Activated CD4-positive, alpha-beta T cell treated with anti-CD3 and anti-CD28 coated beads for 24 hours (primary cell): ENCODE measurements at regions not wholly inside any gene's neighbourhood (a gene's known extent, or its start where the extent isn't known, plus 50 kb on each side); places are given as distances from the start of the nearest gene placed in this dataset.

Experiments
- DNase-seq, 2 donors: peaks; one replicate each; pipeline ENCODE4 v3.0.0-alpha.2; 2020; ENCODE audit warnings: low read depth in 2 of 2

GRCh38 chr4:163966612-163967011 is 472.1 kb downstream of the TMA16 start:
- DNase-seq: no peak

GRCh38 chr4:163967263-163967662 is 472.8 kb downstream of the TMA16 start:
- DNase-seq: no peak

DNA sequence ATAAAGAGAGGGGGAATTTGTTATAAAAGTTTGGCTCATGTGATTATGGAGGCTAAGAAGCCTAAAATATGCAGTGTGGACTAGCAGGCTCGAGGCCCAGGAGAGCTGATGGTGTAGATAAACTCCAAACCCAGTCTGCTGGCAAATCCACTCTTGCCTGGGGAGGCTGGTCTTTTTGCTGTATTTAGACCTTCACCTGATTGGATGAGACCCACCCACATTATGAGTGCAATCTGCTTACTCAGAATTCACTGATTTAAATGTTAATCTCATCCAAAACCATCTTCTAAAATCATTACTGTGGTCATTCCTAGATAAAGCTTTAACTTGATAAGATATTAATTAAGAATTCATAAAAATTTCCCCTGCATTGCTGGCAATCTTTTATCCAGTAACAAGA is 473.2 kb downstream of the TMA16 start:
- DNase-seq: no peak

DNA sequence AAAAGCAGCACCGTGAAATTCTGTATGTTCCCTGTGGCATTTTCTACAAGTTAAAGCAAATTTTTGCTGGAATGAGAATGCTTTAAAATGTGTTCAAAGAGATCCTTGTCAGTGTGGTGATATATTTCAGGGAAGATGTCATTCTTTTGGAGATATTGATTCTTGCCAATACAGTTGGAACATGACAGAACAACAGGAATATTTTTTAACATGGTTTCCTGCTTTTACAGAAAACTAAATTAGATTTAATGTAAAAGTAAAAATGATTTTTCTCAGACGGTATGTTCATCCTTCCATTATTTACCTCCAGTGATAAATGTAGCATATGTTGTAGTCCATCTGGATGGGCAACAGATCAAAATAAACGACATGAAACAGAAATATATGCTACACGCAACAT is 474.8 kb downstream of the TMA16 start:
- DNase-seq: no peak

DNA sequence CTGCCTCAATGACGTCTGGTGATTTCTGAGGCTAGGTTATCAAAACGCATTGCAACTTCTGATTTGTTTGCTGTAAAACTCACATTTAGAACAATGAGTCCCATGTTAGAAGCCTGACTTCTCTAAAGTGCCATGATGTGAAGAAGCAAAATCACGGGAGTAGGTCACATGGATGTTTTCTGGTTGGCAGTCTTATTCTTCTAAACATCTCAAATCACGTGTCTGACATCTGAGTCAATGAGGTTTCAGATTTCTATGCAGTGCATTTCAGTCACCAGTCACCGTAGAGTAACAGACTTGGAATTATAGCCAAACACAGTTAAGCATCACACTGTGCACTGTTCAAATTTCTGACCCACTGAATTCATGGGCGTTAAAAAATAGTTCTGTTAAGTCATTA is 482.1 kb downstream of the TMA16 start:
- DNase-seq: no peak

DNA sequence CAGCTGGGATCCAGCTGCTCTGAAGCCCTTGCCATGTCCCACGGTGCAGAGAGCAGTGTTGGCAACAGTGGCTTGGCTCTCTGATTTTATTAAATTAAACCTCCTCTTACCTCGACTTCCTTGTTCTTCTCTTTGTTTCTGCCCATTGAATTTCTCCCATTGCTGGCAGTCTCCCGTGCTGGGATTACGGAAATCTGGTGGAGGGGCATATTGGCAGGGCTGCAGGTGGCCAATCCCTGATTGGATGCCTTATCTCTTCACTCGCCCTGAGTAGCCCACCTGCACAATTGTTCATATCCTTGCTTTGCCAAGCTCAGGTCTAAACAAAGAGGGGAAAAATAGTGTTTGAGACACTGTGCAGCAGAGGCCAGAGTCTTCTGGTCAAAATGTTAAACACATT is 493.9 kb downstream of the TMA16 start:
- DNase-seq: no peak

GRCh38 chr4:163988865-163989264 is 494.4 kb downstream of the TMA16 start:
- DNase-seq: no peak

DNA sequence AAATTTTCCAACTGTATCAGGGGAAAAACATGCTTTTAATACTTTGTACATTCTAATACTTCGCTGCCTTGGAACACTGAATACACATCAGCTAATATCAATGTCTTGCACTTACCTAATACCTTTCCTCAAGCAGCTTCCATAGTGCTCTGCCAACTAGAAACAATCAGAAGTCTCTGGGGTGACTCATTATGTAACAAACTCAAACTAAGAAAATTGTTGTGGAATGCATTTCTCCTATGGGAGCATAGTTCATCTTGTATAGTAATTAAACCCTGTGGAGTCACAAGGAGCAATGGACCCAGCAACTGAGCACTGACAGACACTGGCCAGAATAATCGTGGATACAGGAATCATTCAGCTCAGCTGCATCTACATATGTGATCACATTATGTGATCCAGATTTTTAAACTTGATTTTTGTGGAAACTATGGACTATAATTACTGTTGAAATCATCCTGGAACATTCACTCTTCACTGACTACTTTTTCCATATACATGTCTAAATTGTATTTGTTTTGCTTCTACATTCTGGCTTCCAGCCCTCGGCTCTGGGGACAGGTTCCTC is 496.9 kb downstream of the TMA16 start:
- no peak for DNase-seq

DNA sequence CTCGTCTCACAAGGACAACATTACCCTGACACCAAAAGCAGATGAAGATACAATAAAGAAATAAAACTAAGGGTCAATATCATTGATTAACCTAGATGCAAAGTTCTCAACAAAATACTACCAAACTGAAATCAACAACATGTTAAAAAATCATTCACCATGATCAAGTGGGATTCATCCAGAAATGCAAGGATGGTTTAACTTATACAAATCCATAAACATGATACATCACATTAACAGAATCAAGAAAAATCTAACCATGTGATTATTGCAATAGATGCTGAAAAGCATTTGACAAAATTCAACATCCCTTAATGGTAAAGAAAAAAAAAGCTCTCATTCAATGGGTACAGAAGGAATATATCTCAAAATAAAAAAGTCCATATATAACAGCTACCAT is 514.9 kb downstream of the TMA16 start:
- DNase-seq: no peak

- no peak for DNase-seq
Observed at GRCh38 chr4:164011791-164012190, 517.3 kb downstream of the TMA16 start.

DNA sequence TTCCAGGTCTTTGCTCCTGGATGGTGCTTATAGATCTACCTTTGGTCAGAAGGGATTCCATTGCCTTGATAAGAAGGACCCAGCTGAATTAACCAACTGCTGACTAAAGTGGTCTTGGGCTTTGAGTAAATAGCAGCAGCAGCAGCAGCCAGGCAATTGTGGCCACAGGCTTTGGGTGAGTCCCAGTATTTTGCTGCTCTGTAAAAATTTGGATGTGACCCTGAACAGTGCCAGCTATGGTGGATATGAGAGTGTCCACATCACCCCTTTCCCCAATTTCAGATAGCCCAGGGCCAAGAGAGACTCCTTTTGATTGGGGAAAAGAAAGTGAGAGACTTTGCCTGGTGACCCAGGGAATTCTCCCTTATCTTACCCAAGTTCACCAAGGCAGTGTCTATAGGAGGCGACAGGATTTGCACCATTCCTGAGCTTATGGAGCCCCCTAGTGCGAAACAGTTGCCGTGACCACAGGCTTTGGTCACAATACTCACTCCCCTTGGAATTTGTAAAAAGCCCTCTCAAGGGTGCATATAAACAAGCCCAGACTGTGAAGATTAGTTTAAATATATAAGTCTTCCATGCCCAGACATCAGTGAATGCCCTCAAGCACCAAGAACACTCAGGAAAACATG is 518.0 kb downstream of the TMA16 start:
- DNase-seq: no peak

DNA sequence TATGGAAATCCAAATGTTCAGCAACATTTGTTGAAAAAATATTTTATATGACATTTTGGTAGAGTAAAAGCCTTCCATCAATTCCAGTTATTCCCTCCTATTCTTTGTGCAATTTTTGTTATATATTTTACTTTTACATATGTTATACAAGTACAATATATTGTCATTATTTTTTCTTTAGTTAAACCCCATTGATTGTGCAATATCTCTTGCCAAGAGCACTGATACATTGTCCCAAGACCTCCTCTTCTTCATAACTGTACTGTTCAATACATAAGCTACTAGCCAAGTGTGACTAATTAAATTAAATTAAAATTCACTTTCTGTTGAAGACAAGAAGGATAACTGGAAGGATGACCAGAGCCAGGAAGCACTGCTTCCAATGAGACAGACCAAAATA is 527.5 kb downstream of the TMA16 start:
- no peak for DNase-seq

- DNase-seq: no peak
Observed at GRCh38 chr4:164023214-164023613, 528.7 kb downstream of the TMA16 start.

GRCh38 chr4:164027805-164028204 is 533.3 kb downstream of the TMA16 start:
- no peak for DNase-seq

DNA sequence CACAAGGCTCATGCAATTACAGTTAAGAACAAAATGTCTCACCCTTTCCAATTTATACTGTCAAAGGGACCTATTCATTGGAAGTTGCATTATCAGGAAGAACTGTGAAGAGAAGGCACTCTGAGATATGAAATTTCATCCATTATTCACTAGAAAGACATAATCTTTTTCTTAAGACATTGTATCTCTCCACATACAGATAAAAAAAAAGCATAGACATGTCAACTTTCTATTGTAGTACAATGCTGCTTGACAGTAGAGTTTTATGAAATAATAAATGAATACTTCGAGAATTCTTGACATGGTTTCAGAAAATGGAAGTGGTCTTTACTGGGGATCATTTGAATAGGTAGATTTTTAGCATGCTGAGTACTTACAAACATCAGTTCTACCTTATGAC is 545.0 kb downstream of the TMA16 start:
- DNase-seq: no peak

DNA sequence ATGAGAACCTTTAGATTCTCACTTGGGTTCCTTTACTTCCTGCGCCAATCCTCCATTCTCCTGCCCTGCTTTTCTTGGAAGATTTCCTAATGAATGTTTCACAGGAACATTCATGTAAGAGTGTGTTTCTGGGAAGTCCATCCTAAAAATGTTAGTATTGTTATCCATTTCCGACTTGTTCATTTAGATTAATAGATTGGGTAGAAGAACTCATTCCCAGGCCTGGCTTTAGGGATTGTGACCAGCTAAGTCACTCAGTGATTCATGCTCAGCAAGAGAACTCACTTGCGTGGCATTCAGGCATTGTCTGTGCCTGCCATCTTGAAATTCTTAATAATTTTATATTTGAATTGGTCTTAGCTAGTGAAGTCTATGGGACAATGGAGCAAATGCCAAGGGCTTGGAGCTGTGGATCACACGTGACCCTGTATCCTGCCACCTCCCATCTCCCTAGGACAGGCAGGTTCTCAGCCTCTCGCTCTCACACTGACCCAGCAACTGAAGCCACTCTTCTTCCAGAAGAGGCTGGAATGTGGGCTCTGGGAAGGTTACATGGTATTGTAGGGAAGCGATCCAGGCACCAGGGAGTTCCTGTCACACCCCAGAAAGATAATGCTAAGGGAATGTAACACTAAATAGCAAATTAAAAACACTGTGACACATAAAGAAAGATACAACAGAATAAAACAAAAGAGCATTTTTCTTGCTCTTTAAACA is 562.1 kb downstream of the TMA16 start:
- DNase-seq: no peak

- no peak for DNase-seq
Observed at GRCh38 chr4:164058776-164059445, 564.4 kb downstream of the TMA16 start.

DNA sequence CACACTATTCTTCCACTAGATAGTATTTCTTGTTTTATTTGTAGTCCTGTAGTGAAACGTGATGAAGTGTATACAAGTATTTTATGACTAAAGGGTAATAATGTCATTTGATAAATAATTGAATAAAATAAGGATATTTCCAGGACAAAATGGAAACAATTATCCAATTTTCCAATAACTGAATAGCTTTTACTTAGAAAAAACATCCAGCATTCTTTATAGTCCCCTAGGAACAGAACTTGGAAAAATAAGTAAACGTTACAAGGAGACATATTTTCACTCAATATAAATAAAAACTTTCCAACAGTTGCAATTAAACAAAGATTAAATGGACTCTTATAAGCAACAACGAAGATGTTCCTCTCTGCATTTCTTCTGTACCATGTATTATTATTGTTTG is 566.0 kb downstream of the TMA16 start:
- DNase-seq: no peak

DNA sequence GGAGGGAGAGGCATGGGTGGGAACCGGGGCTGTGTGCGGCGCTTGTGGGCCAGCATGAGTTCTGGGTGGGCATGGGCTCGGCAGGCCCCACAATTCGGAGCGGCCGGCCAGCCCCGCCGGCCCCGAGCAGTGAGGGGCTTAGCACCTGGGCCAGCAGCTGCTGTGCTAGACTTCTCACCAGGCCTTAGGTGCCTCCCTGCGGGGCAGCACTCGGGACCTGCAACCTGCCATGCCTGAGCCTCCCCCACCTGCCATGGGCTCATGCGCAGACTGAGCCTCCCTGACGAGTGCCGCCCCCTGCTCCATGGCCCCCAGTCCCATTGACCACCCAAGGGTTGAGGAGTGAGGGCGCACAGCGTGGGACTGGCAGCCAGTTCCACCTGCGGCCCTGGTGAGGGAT is 573.9 kb downstream of the TMA16 start:
- no peak for DNase-seq

DNA sequence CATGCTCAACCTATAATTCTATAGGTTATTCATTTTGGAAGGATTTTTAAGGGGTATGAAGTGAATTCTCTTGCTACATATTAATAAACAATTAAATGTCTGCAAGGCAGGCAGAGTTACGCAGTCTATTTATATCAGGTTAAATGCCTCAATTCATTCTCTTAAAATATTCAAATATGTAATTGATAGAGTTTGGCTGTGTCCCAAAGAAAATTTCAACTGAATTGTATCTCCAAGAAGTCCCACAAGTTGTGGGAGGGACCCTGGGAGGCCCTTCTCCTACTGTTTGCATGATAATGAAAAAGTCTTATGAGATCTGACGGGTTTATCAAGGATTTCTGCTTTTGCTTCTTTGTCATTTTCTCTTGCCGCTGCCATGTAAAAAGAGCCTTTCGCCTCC is 576.1 kb downstream of the TMA16 start:
- DNase-seq: no peak

- no peak for DNase-seq
Observed at GRCh38 chr4:164081371-164081770, 586.9 kb downstream of the TMA16 start.

- DNase-seq: no peak
Observed at GRCh38 chr4:164081801-164082200, 587.3 kb downstream of the TMA16 start.

DNA sequence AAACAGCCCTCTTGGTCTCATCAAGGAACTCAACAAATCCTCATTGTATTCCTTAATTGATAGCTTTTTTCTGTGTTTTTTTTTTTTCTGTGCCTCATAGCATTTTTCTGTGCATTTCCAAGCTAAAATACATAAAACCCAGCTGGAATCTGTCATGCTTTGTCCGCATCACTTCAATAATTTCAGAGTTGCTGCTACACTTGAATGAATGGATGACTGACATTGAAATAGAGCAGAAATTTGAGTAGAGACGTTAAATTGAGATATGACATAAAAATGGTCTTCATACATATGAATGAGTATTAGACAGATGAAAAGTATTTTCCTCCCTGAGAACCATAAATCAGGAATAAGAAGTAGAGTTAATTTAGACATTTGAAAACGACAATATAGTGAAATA is 593.2 kb downstream of the TMA16 start:
- DNase-seq: no peak
